ENCODE measurements at regions not wholly inside any gene's neighbourhood (a gene's known extent, or its start where the extent isn't known, plus 50 kb on each side); places are given as distances from the start of the nearest gene placed in this dataset.

GRCh38 chr7:49398236-49398635 lies 375.2 kb upstream of the VWC2 start:
- DNase-seq (ENCODE audit: insufficient read length, low spot score), result no peak
- no peak for FAIRE-seq

DNA sequence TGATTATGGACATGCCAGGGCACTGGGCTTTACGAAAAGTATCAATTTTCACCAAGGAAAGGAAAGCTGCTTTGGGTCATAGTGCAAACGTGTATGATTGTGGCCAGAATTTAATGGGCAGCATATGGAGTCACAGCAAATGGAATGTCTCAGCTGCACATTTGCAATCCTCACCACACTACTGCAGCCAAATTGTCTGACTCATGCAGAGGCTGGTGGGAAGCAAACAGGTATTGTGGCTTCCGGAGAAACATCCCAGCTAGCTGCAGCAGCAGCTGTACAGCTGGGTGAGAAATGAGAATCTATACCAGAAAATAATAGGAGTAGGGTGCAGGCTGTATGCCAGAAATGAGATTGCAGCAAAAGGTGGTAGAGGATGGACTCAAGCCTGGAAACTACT lies 374.7 kb upstream of the VWC2 start:
- no peak for DNase-seq (ENCODE audit: insufficient read length, low spot score)
- peak; percentile 96 for FAIRE-seq

More at GRCh38 chr7:49398236-49398635, 375.2 kb upstream of the VWC2 start:
- no peak for TF ChIP-seq POLR2A (IDR thresholded peaks at IDR 0.05; ENCODE audit: low read depth, low read length)

GRCh38 chr7:49400891-49401550 lies 372.4 kb upstream of the VWC2 start:
- FAIRE-seq (peak; percentile 27), DNase-seq (ENCODE audit: insufficient read length, low spot score) (no peak)
- no peak for TF ChIP-seq POLR2A (IDR thresholded peaks at IDR 0.05; ENCODE audit: low read depth, low read length)

More for the DNA sequence above, 374.7 kb upstream of the VWC2 start:
- no peak for TF ChIP-seq POLR2A (IDR thresholded peaks at IDR 0.05; ENCODE audit: low read depth, low read length)

DNA sequence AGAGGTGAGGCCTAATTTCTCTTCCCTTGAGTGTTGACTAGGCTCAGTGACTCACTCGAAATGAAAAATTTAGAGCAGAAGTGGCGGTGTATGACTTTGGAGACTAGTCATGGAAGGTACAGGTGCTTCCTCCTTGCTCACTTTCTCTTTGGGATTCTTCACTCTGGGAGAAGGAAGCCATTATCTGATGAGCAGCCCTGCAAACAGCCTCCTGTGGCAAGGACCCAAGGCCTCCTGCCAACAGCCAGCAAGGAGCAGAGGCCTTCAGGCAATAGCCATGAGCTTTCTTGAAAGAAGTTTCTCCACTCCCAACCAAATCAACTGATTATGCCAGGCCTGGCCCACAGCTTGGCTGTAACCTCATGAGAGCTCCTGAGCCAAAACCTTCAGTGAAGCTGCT lies 369.6 kb upstream of the VWC2 start:
- no peak for DNase-seq (ENCODE audit: insufficient read length, low spot score)
- TF ChIP-seq POLR2A (IDR thresholded peaks at IDR 0.05; ENCODE audit: low read depth, low read length), result no peak
- no peak for FAIRE-seq

- DNase-seq (ENCODE audit: insufficient read length, low spot score) (no peak), FAIRE-seq (no peak)
- no peak for TF ChIP-seq POLR2A (IDR thresholded peaks at IDR 0.05; ENCODE audit: low read depth, low read length)
These were observed 366.2 kb upstream of the VWC2 start for GRCh38 chr7:49407205-49407604.

DNA sequence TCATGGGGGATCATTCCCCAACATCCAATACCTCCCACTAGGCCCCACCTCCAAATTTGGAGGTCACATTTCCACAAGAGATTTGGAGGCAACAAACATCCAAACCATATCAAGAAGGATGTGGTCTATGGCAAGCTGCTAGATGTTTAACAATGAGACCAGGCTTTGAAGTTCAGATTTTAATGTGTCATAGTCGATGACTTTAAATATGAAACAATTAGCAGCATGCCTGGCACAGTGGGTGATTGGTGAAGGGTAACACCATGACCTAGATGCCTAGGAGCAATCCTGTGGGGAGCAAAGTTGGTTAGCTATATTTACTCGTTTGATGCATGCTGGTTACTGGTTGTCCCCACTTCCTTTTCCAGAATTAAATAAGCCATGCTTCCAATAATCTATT lies 356.4 kb upstream of the VWC2 start:
- DNase-seq (ENCODE audit: insufficient read length, low spot score) (no peak), FAIRE-seq (no peak)
- TF ChIP-seq POLR2A (IDR thresholded peaks at IDR 0.05; ENCODE audit: low read depth, low read length), result no peak

DNA sequence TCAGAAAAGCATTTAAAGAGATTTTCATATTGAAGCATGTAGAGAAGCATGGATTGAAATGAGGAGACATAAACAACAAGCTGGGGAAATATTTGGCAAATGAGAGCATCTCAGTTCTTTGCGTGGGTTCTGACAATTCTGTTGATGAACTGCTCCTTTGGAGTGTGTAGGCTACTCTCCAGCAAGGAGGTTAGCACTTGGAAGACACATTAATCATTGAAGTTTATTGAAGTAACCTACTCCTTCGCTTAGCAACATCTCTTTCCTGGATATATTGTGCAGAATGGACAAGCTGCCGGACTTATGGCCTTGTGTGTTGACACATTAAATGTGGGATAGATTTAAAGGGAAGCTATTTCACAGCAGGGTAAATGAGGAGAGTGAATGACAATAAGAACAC lies 354.5 kb upstream of the VWC2 start:
- no peak for TF ChIP-seq POLR2A (IDR thresholded peaks at IDR 0.05; ENCODE audit: low read depth, low read length)
- no peak for FAIRE-seq

DNA sequence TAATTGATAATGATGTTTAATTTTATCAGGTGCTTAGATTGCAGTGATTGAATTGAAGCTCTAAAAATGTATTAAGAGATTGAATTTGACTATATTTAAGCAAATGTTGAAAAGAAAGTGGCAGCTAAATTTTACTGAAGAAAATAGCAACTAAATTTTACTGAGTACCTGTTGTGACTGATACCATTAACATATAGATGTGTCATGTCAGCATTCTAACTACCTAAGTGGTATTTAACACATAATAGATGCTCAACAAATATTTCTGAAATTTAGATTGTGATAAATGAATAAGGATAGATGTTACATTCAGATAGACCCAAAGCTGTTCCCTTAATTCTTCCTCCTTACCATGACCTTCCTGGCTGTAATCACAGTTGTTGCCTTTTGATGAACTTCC lies 350.9 kb upstream of the VWC2 start:
- TF ChIP-seq POLR2A (IDR thresholded peaks at IDR 0.05; ENCODE audit: low read depth, low read length), result no peak
- FAIRE-seq, result peak; percentile 75
- DNase-seq (ENCODE audit: insufficient read length, low spot score), result no peak

More for the DNA sequence above, 354.5 kb upstream of the VWC2 start:
- no peak for DNase-seq (ENCODE audit: insufficient read length, low spot score)

DNA sequence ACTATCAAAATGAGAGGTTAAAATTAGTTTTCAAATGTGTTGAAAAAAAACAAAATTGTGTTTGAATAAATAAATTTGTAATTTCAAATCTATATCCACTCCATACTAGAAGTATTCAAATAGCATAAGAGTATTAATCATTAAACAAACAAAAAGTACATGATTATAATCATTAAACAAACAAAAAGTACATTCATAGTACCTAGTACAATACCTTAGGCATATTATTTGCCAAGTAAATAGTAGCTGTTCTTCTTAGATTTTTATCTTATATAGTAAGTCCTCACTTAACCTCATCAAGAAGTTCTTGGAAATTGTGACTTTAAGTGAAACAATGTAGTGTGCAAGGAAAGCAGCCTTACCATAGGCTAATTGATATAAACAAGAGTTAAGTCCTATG lies 349.3 kb upstream of the VWC2 start:
- no peak for TF ChIP-seq POLR2A (IDR thresholded peaks at IDR 0.05; ENCODE audit: low read depth, low read length)
- FAIRE-seq, result no peak

GRCh38 chr7:49425277-49425818 lies 348.1 kb upstream of the VWC2 start:
- no peak for DNase-seq (ENCODE audit: insufficient read length, low spot score)
- TF ChIP-seq POLR2A (IDR thresholded peaks at IDR 0.05; ENCODE audit: low read depth, low read length), result no peak
- no peak for FAIRE-seq

More for the DNA sequence above, 349.3 kb upstream of the VWC2 start:
- DNase-seq (ENCODE audit: insufficient read length, low spot score), result no peak

- no peak for DNase-seq (ENCODE audit: insufficient read length, low spot score)
- no peak for TF ChIP-seq POLR2A (IDR thresholded peaks at IDR 0.05; ENCODE audit: low read depth, low read length)
- FAIRE-seq, result no peak
These were observed 341.2 kb upstream of the VWC2 start for GRCh38 chr7:49432254-49432653.

DNA sequence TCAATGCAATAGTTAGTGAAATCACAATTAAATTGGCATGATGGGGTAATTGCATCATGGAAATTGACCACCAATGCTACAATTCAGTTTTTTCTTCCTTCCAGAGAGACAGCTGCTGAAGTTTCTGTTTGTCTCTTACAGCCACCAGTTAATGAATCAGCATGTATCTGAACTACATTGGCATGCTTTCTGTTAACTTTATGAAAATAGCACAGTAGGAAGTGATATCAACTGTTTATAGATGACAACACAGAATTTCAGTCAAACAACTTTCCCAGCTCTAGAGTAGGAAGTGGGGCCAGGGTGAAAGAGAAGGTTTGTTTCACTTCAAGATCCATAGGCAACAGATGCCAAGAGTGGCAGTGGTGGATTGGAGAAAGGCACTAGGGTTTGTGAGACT lies 339.6 kb upstream of the VWC2 start:
- no peak for FAIRE-seq
- no peak for DNase-seq (ENCODE audit: insufficient read length, low spot score)
- TF ChIP-seq POLR2A (IDR thresholded peaks at IDR 0.05; ENCODE audit: low read depth, low read length), result no peak

DNA sequence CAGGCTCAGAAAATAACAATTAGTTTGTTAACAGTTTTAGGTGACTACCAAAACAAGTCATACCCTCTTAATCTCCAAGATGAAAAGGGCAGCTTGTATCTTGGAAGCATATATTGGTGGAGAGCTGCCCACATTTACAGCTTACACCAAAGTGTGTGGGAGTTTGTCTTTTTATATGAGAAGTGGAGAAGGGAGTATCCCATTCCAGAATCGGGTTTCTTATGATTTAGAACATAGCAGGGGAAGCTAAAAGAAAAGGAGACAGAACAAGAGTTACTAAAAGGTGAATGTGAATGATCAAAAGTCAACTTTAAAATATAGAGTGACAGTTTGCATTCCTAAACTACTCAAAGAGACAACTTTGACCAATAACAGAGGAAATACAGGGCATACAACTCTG lies 338.6 kb upstream of the VWC2 start:
- FAIRE-seq, result no peak
- no peak for TF ChIP-seq POLR2A (IDR thresholded peaks at IDR 0.05; ENCODE audit: low read depth, low read length)

GRCh38 chr7:49438281-49438680 lies 335.2 kb upstream of the VWC2 start:
- no peak for TF ChIP-seq POLR2A (IDR thresholded peaks at IDR 0.05; ENCODE audit: low read depth, low read length)
- DNase-seq (ENCODE audit: insufficient read length, low spot score) (no peak), FAIRE-seq (no peak)

More for the DNA sequence above, 338.6 kb upstream of the VWC2 start:
- DNase-seq (ENCODE audit: insufficient read length, low spot score), result no peak

DNA sequence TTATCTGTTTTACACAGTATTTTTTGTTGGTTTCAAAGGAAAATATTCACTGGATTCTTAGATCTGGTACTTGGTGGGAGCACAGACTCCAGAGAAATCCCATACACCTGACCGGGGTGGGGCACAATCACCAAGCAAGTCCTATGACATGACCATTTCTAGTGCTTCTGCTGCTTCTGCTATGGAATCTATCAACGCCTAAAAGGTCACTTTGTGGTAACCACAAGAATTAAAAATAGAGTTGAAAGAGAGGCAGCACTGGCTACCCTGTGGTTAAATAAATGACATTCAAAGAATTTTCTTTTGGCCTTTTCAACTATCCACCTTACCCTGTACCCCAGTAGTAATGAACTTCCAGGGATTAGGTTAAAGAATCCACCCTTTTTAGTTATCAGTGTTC lies 329.9 kb upstream of the VWC2 start:
- no peak for FAIRE-seq
- no peak for TF ChIP-seq POLR2A (IDR thresholded peaks at IDR 0.05; ENCODE audit: low read depth, low read length)
- no peak for DNase-seq (ENCODE audit: insufficient read length, low spot score)
